ENCODE measurements at regions not wholly inside any gene's neighbourhood (a gene's known extent, or its start where the extent isn't known, plus 50 kb on each side); places are given as distances from the start of the nearest gene placed in this dataset.
"Not testable (repeated sequence)": the region's sequence is repeated elsewhere in the genome, so short reads cannot be mapped to it uniquely, and the experiment has no call there.

- no peak for ATAC-seq (ENCODE audit: low FRiP score in 2 of 2)
Observed at GRCh38 chr13:23966221-23966690, 69.0 kb upstream of the C1QTNF9B start.

GRCh38 chr13:23966691-23967615 lies 69.7 kb upstream of the C1QTNF9B start:
- DNase-seq (no peak), ATAC-seq (ENCODE audit: low FRiP score in 2 of 2) (no peak)

More at GRCh38 chr13:23966221-23966690, 69.0 kb upstream of the C1QTNF9B start:
- no peak for TF ChIP-seq EP300 (IDR thresholded peaks at IDR 0.05)
- TF ChIP-seq POLR2AphosphoS5 (IDR thresholded peaks at IDR 0.05), result no peak
- no peak for TF ChIP-seq CTCF (IDR thresholded peaks at IDR 0.05)
- no peak for TF ChIP-seq POLR2A (IDR thresholded peaks at IDR 0.05)
- 86 to 88% methylated on average over 6 of the region's 6 CpGs for WGBS, 2 donors
- peak overlapping the region; percentile 44 to 76 (median 56) for H3K27ac ChIP-seq
- no peaks in the 10 kb centered on the region for H3K27me3 ChIP-seq
- no peaks in the 10 kb centered on the region for H3K36me3 ChIP-seq
- H3K4me3 ChIP-seq, result peak overlapping the region in 1 of 4 donors; percentile 31
- no peaks in the 10 kb centered on the region for H3K9me3 ChIP-seq
- peaks cover 5 to 16% (median 13%) of the 10 kb centered on the region in 4 donors for H3K4me1 ChIP-seq
- no peak for DNase-seq

GRCh38 chr13:23967792-23968191 lies 70.5 kb upstream of the C1QTNF9B start:
- not testable (repeated sequence) for H3K4me3 ChIP-seq; H3K9me3 ChIP-seq; H3K27ac ChIP-seq; H3K36me3 ChIP-seq; H3K27me3 ChIP-seq; DNase-seq; ATAC-seq (ENCODE audit: low FRiP score in 2 of 2)
- 91 to 96% methylated on average over 3 of the region's 3 CpGs for WGBS, 2 donors
- H3K4me1 ChIP-seq, result peaks cover 5 to 16% (median 13%) of the 10 kb centered on the region in 4 donors

More at GRCh38 chr13:23966691-23967615, 69.7 kb upstream of the C1QTNF9B start:
- H3K4me1 ChIP-seq, result peaks cover 5 to 16% (median 13%) of the 10 kb centered on the region in 4 donors
- H3K27ac ChIP-seq, result peak overlapping the region; percentile 44 to 76 (median 56)
- H3K27me3 ChIP-seq, result no peaks in the 10 kb centered on the region
- no peaks in the 10 kb centered on the region for H3K36me3 ChIP-seq
- H3K4me3 ChIP-seq, result peak overlapping the region in 2 of 4 donors; percentile 31 to 32
- 55 to 62% methylated on average over 11 of the region's 11 CpGs for WGBS, 2 donors
- H3K9me3 ChIP-seq, result no peaks in the 10 kb centered on the region
- no peak for TF ChIP-seq CTCF (IDR thresholded peaks at IDR 0.05)
- no peak for TF ChIP-seq EP300 (IDR thresholded peaks at IDR 0.05)
- TF ChIP-seq POLR2A (IDR thresholded peaks at IDR 0.05), result no peak
- no peak for TF ChIP-seq POLR2AphosphoS5 (IDR thresholded peaks at IDR 0.05)

GRCh38 chr13:23969647-23970046 lies 72.3 kb upstream of the C1QTNF9B start:
- no peak overlapping the region for H3K27ac ChIP-seq
- no peaks in the 10 kb centered on the region for H3K27me3 ChIP-seq
- no peaks in the 10 kb centered on the region for H3K9me3 ChIP-seq
- H3K36me3 ChIP-seq, result no peaks in the 10 kb centered on the region
- no peak for ATAC-seq (ENCODE audit: low FRiP score in 2 of 2)
- WGBS, 2 donors, result 30 to 32% methylated on average over 4 of the region's 4 CpGs
- H3K4me1 ChIP-seq, result peaks cover 5 to 16% (median 13%) of the 10 kb centered on the region in 4 donors
- DNase-seq, result no peak
- no peak for TF ChIP-seq CTCF (IDR thresholded peaks at IDR 0.05)
- no peak for TF ChIP-seq POLR2AphosphoS5 (IDR thresholded peaks at IDR 0.05)
- TF ChIP-seq POLR2A (IDR thresholded peaks at IDR 0.05), result no peak
- no peak for TF ChIP-seq EP300 (IDR thresholded peaks at IDR 0.05)
- H3K4me3 ChIP-seq, result no peak overlapping the region

GRCh38 chr13:23979361-23980159 lies 82.3 kb upstream of the C1QTNF9B start:
- H3K4me1 ChIP-seq, result peaks cover 4 to 23% (median 14%) of the 10 kb centered on the region in 4 donors
- DNase-seq (peak; percentile 66 to 88), ATAC-seq (ENCODE audit: low FRiP score in 2 of 2) (peak; percentile 91 to 94)
- H3K36me3 ChIP-seq, result no peaks in the 10 kb centered on the region
- no peak for TF ChIP-seq EP300 (IDR thresholded peaks at IDR 0.05)
- TF ChIP-seq POLR2AphosphoS5 (IDR thresholded peaks at IDR 0.05), result peak in 1 of 2 donors; percentile 20
- H3K4me3 ChIP-seq, result peak overlapping the region; percentile 35 to 62 (median 54)
- H3K9me3 ChIP-seq, result no peaks in the 10 kb centered on the region
- H3K27me3 ChIP-seq, result peaks cover 0 to 3% (median 0%) of the 10 kb centered on the region in 4 donors
- peak overlapping the region; percentile 66 to 71 (median 69) for H3K27ac ChIP-seq
- 1 to 2% methylated on average over 32 to 42 of the region's 43 CpGs for WGBS, 2 donors

All from upper lobe of left lung (tissue), 6 donors.